ENCODE measurements at regions not wholly inside any gene's neighbourhood (a gene's known extent, or its start where the extent isn't known, plus 50 kb on each side); places are given as distances from the start of the nearest gene placed in this dataset.

- TF ChIP-seq EZH2 (IDR thresholded peaks at IDR 0.05; ENCODE audit: low read length), result no peak
- no peak for TF ChIP-seq CTCF (optimal IDR thresholded peaks at IDR 0.05 in 1 of 3, IDR thresholded peaks at IDR 0.05 in 1 of 3, conservative IDR thresholded peaks at IDR 0.05 in 1 of 3; ENCODE audit: extremely low read depth in 1 of 3, insufficient read depth in 2 of 3, low read length in 3 of 3)
These were observed 1328.2 kb upstream of the NUDT12 start for GRCh38 chr5:104890767-104891166.
